ENCODE measurements at regions not wholly inside any gene's neighbourhood (a gene's known extent, or its start where the extent isn't known, plus 50 kb on each side); places are given as distances from the start of the nearest gene placed in this dataset.

- DNase-seq = no peak
Observed at GRCh38 chr1:219265026-219265515, 91.4 kb downstream of the LYPLAL1 start.

DNA sequence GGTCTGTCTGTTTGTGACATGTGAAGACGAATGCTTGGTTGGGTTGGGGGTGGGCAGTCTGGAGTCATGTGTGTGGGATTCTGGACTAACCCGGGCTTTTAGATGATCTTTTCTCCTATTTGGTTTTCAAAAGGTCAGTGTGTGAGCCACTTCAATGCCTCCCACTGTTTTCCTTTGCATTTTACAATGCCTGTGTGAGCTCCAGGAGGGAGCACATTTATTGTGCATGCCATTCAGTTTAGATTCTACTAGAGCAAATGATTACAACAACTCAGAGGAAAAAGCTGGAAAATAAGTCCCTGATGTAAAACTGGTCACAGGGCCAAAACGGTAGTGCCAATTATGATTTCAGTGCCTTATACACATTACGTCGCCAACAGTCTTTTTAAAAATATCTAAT, 90.9 kb downstream of the LYPLAL1 start:
- DNase-seq = no peak
